Omental fat pad (tissue), 3 donors: ENCODE measurements at regions not wholly inside any gene's neighbourhood (a gene's known extent, or its start where the extent isn't known, plus 50 kb on each side); places are given as distances from the start of the nearest gene placed in this dataset.

Experiments
- ATAC-seq: fragments of 150-250 bp; one replicate; pipeline ENCODE4 v1.9.1; 2016; ENCODE audit warnings: mild to moderate bottlenecking, moderate library complexity; ENCODE audit not compliant: low FRiP score
- DNase-seq: peaks from one replicate; pipeline ENCODE4 v3.0.0-alpha.2; 2019; ENCODE audit warnings: low spot score
- CTCF ChIP-seq, 3 donors: fragments of 450-650 bp; IDR thresholded peaks; one replicate each; pipeline ENCODE4 v1.5.1; 2016 to 2017; ENCODE audit warnings: antibody characterized with exemption in 3 of 3, mild to moderate bottlenecking in 3 of 3, moderate library complexity in 2 of 3

DNA sequence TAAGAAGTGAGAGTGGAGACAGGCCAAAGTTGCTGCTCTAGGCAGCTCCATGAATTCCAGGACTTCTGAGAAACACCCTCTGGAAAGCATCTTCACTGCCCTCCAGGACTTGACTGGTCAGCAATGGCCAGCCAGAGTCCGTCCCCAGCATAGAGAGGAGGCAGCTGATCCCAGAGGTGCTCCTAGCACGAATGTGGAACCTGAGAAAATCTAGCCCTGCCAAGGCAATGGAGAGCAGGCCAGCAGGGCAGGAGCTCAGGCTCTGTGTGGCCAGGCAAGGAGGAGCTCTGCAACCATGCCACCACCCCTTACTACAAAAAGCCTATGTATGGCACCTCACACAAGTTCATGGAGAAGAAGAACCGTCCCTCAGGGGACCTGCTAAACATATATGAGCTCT lies 56.1 kb upstream of the SPTLC1 start:
- no peak for TF ChIP-seq CTCF (IDR thresholded peaks at IDR 0.05)
- ATAC-seq = no peak
- no peak for DNase-seq

GRCh38 chr9:92170848-92171247 lies 55.6 kb upstream of the SPTLC1 start:
- no peak for TF ChIP-seq CTCF (IDR thresholded peaks at IDR 0.05)
- ATAC-seq = no peak
- no peak for DNase-seq

- ATAC-seq (no peak), DNase-seq (no peak)
- no peak for TF ChIP-seq CTCF (IDR thresholded peaks at IDR 0.05)
These were observed 50.3 kb upstream of the SPTLC1 start for GRCh38 chr9:92165484-92165883.
